ENCODE measurements at regions not wholly inside any gene's neighbourhood (a gene's known extent, or its start where the extent isn't known, plus 50 kb on each side); places are given as distances from the start of the nearest gene placed in this dataset.

DNA sequence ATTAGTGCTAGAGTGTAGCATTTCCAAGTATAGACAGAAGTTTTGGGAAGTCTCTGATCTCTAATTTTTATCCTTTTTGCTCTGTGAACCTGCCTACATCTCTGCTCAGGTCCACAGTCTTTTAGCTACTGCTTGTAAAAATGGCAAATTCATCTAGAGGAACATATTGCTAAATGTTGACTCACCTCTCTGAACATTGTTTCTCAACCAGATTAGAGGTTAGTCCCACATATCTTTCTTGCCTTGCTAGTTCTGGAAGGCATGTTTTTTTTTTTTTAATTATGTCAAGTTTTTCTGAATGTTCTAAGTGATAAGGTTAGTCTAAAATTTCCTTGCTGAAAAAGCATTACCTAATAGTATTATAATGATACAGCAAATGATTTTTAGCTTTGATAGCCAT is 2889.6 kb upstream of the PCDH20 start:
- Histone ChIP-seq H4K20me1 (ENCODE audit: control insufficient read depth, insufficient read depth, insufficient read length) (no peaks in the 10 kb centered on the region), H3K23ac (ENCODE audit: insufficient read length, low read depth, low read length) (no peak overlapping the region), H2BK15ac (ENCODE audit: low read depth, low read length) (no peak overlapping the region), H2AK5ac (ENCODE audit: insufficient read length, low read length) (no peak overlapping the region), H3K56ac (ENCODE audit: insufficient read length, low read depth, low read length) (no peak overlapping the region), H3K27me3 (ENCODE audit: insufficient read depth, low read length) (no peaks in the 10 kb centered on the region), H2BK20ac (ENCODE audit: low read depth, low read length, poor library complexity, severe bottlenecking) (no peak overlapping the region), H4K91ac (ENCODE audit: insufficient read length, low read depth, low read length) (no peak overlapping the region), H3K27ac (ENCODE audit: insufficient read length, low read depth, low read length) (no peak overlapping the region), H2BK12ac (ENCODE audit: insufficient read length, low read depth, low read length) (no peak overlapping the region), H3K79me2 (ENCODE audit: insufficient read depth, low read length) (no peaks in the 10 kb centered on the region), H3K14ac (ENCODE audit: insufficient read depth, low read length) (no peak overlapping the region), H4K8ac (replicated peaks; ENCODE audit: insufficient read length, low read depth, low read length) (no peak overlapping the region), H3K9me3 (ENCODE audit: control insufficient read depth, low read depth, low read length) (no peaks in the 10 kb centered on the region), H3K79me1 (ENCODE audit: insufficient read depth, low read depth, low read length, poor library complexity, severe bottlenecking) (no peaks in the 10 kb centered on the region), H3K4me2 (ENCODE audit: insufficient read depth, insufficient read length, low read length) (no peak overlapping the region), H3K4ac (ENCODE audit: low read depth, low read length) (no peak overlapping the region), H3K9ac (ENCODE audit: extremely low read depth, insufficient read length, low read length) (no peak overlapping the region), H3K18ac (ENCODE audit: insufficient read length, low read depth, low read length) (no peak overlapping the region), H4K5ac (ENCODE audit: insufficient read length, low read depth, low read length) (no peak overlapping the region), H3K4me1 (ENCODE audit: insufficient read depth, low read length) (no peaks in the 10 kb centered on the region), H2AFZ (ENCODE audit: low read length) (no peak overlapping the region), H2BK120ac (ENCODE audit: low read depth, low read length, poor library complexity, severe bottlenecking) (no peak overlapping the region), H3T11ph (ENCODE audit: low read length) (no peak overlapping the region), H2BK5ac (ENCODE audit: insufficient read length, low read length) (no peak overlapping the region), H3K23me2 (ENCODE audit: insufficient read length, low read depth, low read length, poor library complexity, severe bottlenecking) (no peaks in the 10 kb centered on the region)
- no peaks in the 10 kb centered on the region for H3K27me3 Mint-ChIP-seq (ENCODE audit: low read depth)
- H3K4me3 Mint-ChIP-seq: no peak overlapping the region
- peaks cover 0 to 4% of the 10 kb centered on the region in 2 experiments; a peak in 2 of 4 replicates for H3K4me1 Mint-ChIP-seq
- TF ChIP-seq, protein P1, sequence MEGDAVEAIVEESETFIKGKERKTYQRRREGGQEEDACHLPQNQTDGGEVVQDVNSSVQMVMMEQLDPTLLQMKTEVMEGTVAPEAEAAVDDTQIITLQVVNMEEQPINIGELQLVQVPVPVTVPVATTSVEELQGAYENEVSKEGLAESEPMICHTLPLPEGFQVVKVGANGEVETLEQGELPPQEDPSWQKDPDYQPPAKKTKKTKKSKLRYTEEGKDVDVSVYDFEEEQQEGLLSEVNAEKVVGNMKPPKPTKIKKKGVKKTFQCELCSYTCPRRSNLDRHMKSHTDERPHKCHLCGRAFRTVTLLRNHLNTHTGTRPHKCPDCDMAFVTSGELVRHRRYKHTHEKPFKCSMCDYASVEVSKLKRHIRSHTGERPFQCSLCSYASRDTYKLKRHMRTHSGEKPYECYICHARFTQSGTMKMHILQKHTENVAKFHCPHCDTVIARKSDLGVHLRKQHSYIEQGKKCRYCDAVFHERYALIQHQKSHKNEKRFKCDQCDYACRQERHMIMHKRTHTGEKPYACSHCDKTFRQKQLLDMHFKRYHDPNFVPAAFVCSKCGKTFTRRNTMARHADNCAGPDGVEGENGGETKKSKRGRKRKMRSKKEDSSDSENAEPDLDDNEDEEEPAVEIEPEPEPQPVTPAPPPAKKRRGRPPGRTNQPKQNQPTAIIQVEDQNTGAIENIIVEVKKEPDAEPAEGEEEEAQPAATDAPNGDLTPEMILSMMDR (conservative IDR thresholded peaks at IDR 0.05): no peak
- H3K27ac Mint-ChIP-seq: no peak overlapping the region
- H3K36me3 Mint-ChIP-seq (ENCODE audit: insufficient read depth in 1 of 3, low read depth in 3 of 3): peaks cover 0 to 4% (median 0%) of the 10 kb centered on the region in 3 experiments; a peak in 1 of 7 replicates
- DNase-seq: no peak
- H3K9me3 Mint-ChIP-seq: peaks cover 2 to 3% of the 10 kb centered on the region in 2 experiments; a peak in 2 of 5 replicates
